GM23338 (cell line): ENCODE measurements at regions not wholly inside any gene's neighbourhood (a gene's known extent, or its start where the extent isn't known, plus 50 kb on each side); places are given as distances from the start of the nearest gene placed in this dataset.

Experiments used
- ATAC-seq: fragments of 200-7000 bp; cut with Tn5 transposase; 3 replicates; pipeline ENCODE4 v1.9.1; 2020
- DNase-seq: peaks from one replicate; pipeline ENCODE4 v3.0.0-alpha.2; 2015; ENCODE audit warnings: low spot score
- H2AFZ ChIP-seq: fragments of 200-600 bp; sonication (generic); 2 replicates; pipeline ENCODE4 v1.8.0; 2016; ENCODE audit warnings: antibody characterized with exemption, mild to moderate bottlenecking, moderate library complexity
- H3F3A ChIP-seq: fragments of 200-600 bp; sonication (generic); replicated peaks from 2 replicates; pipeline ENCODE4 v1.8.0; 2017; ENCODE audit warnings: antibody characterized with exemption, mixed run types, low read depth
- H3K27ac ChIP-seq: fragments of 200-600 bp; sonication (generic); 2 replicates; pipeline ENCODE4 v1.6.1; 2016; ENCODE audit warnings: low read depth
- H3K27me3 ChIP-seq: fragments of 200-600 bp; sonication (generic); 2 replicates; pipeline ENCODE4 v1.8.0; 2016; ENCODE audit warnings: mild to moderate bottlenecking, mixed run types, moderate library complexity; ENCODE audit not compliant: insufficient read depth
- H3K36me3 ChIP-seq: fragments of 200-600 bp; sonication (generic); 2 replicates; pipeline ENCODE4 v1.8.0; 2016; ENCODE audit warnings: mild to moderate bottlenecking; ENCODE audit not compliant: insufficient read depth
- H3K4me1 ChIP-seq: fragments of 200-600 bp; sonication (generic); 2 replicates; pipeline ENCODE4 v1.8.0; 2016; ENCODE audit warnings: mild to moderate bottlenecking, moderate library complexity; ENCODE audit not compliant: insufficient read depth
- H3K4me2 ChIP-seq: fragments of 200-600 bp; sonication (generic); 2 replicates; pipeline ENCODE4 v1.7.1; 2017; ENCODE audit warnings: mixed run types
- H3K4me3 ChIP-seq: fragments of 200-600 bp; sonication (generic); 2 replicates; pipeline ENCODE4 v1.6.1; 2016; ENCODE audit warnings: mixed run types
- H3K79me2 ChIP-seq: fragments of 200-600 bp; sonication (generic); replicated peaks from 2 replicates; pipeline ENCODE4 v1.8.0; 2017; ENCODE audit warnings: mild to moderate bottlenecking; ENCODE audit not compliant: insufficient read depth
- H3K9me2 ChIP-seq: fragments of 200-600 bp; sonication (generic); 2 replicates; pipeline ENCODE4 v1.8.0; 2017; ENCODE audit not compliant: insufficient read depth
- H4K20me1 ChIP-seq: fragments of 200-600 bp; sonication (generic); replicated peaks from 2 replicates; pipeline ENCODE4 v1.8.0; 2017; ENCODE audit warnings: mild to moderate bottlenecking; ENCODE audit not compliant: insufficient read depth
- H3K27ac Mint-ChIP-seq: 2 replicates; pipeline ENCODE4 v1.8.0; 2020; ENCODE audit warnings: inconsistent platforms, mild to moderate bottlenecking, moderate library complexity, mixed read lengths
- H3K27me3 Mint-ChIP-seq: 3 replicates; pipeline ENCODE4 v1.8.0; 2022; ENCODE audit warnings: low read depth, mild to moderate bottlenecking, moderate library complexity, mixed read lengths, inconsistent platforms; ENCODE audit not compliant: insufficient read depth, poor library complexity
- H3K36me3 Mint-ChIP-seq: 3 replicates; pipeline ENCODE4 v1.8.0; 2021; ENCODE audit warnings: low read depth, mild to moderate bottlenecking, inconsistent platforms, moderate library complexity, mixed read lengths
- H3K4me1 Mint-ChIP-seq: 3 replicates; pipeline ENCODE4 v1.8.0; 2020; ENCODE audit warnings: mild to moderate bottlenecking, inconsistent platforms, mixed read lengths
- H3K4me3 Mint-ChIP-seq: 3 replicates; pipeline ENCODE4 v1.8.0; 2021; ENCODE audit warnings: moderate library complexity, mild to moderate bottlenecking, inconsistent platforms, mixed read lengths
- H3K9me3 Mint-ChIP-seq: 3 replicates; pipeline ENCODE4 v1.8.0; 2020; ENCODE audit warnings: moderate library complexity, mild to moderate bottlenecking, inconsistent platforms, mixed read lengths
- CREB1 ChIP-seq: fragments of 250-450 bp; sonication (Bioruptor Pico); IDR thresholded peaks from 2 replicates; pipeline ENCODE4 v1.5.0; 2020; ENCODE audit warnings: low read depth, mild to moderate bottlenecking, moderate library complexity
- CTCF ChIP-seq, 2 experiments: fragments of 200-600 bp in 1 of 2; sonication (generic) in 1 of 2; conservative IDR thresholded peaks; 2 replicates each; pipeline versions ENCODE4 v1.5.1 to v1.6.1; 2016 to 2017; ENCODE audit warnings: antibody characterized with exemption in 2 of 2, low read depth in 2 of 2, mild to moderate bottlenecking in 2 of 2, moderate library complexity in 1 of 2
- ETS1 ChIP-seq: IDR thresholded peaks from 2 replicates; pipeline ENCODE4 v1.6.1; 2016; ENCODE audit warnings: antibody characterized with exemption
- EZH2 ChIP-seq: fragments of 200-600 bp; sonication (generic); IDR thresholded peaks from one replicate; pipeline ENCODE4 v1.8.0; 2017; ENCODE audit warnings: antibody characterized with exemption, mild to moderate bottlenecking, low read depth; ENCODE audit not compliant: unreplicated experiment
- EZH2phosphoT487 ChIP-seq: fragments of 200-600 bp; sonication (generic); IDR thresholded peaks from one replicate; pipeline ENCODE4 v1.8.1; 2018; ENCODE audit warnings: antibody characterized with exemption; ENCODE audit not compliant: unreplicated experiment
- JUNB ChIP-seq: IDR thresholded peaks from one replicate; pipeline ENCODE4 v1.6.1; 2016; ENCODE audit warnings: antibody characterized with exemption; ENCODE audit not compliant: unreplicated experiment
- NANOG ChIP-seq: IDR thresholded peaks from 2 replicates; pipeline ENCODE4 v1.6.1; 2016; ENCODE audit warnings: antibody characterized with exemption, borderline replicate concordance
- POLR2AphosphoS5 ChIP-seq: IDR thresholded peaks from 2 replicates; pipeline ENCODE4 v1.6.1; 2016; ENCODE audit warnings: antibody characterized with exemption, low read depth
- STAT1 ChIP-seq: IDR thresholded peaks from one replicate; pipeline ENCODE4 v1.6.1; 2016; ENCODE audit warnings: antibody characterized with exemption; ENCODE audit not compliant: unreplicated experiment
- ZNF114 ChIP-seq: fragments of 250-450 bp; sonication (Bioruptor Pico); IDR thresholded peaks from 2 replicates; pipeline ENCODE4 v1.5.0; 2020; ENCODE audit warnings: mild to moderate bottlenecking, moderate library complexity
- ZNF331 ChIP-seq: fragments of 250-450 bp; sonication (Bioruptor Pico); IDR thresholded peaks from 2 replicates; pipeline ENCODE4 v1.5.0; 2020; ENCODE audit warnings: low read depth, mild to moderate bottlenecking, moderate library complexity
- ZNF462 ChIP-seq: fragments of 250-450 bp; sonication (Bioruptor Pico); IDR thresholded peaks from 2 replicates; pipeline ENCODE4 v1.5.0; 2020; ENCODE audit warnings: mild to moderate bottlenecking, moderate library complexity

- Mint-ChIP-seq H3K9me3 (peaks cover 50% of the 10 kb centered on the region), H3K4me1 (no peaks in the 10 kb centered on the region), H3K36me3 (peaks cover 31% of the 10 kb centered on the region), H3K27me3 (peaks cover 10% of the 10 kb centered on the region), H3K4me3 (no peak overlapping the region), H3K27ac (no peak overlapping the region)
- Histone ChIP-seq H3F3A (no peaks in the 10 kb centered on the region), H3K4me1 (no peaks in the 10 kb centered on the region), H3K27me3 (no peaks in the 10 kb centered on the region), H3K27ac (no peak overlapping the region), H3K79me2 (no peaks in the 10 kb centered on the region), H3K9me2 (no peaks in the 10 kb centered on the region), H4K20me1 (no peaks in the 10 kb centered on the region), H2AFZ (no peak overlapping the region), H3K4me2 (no peak overlapping the region), H3K4me3 (no peak overlapping the region), H3K36me3 (peaks cover 3% of the 10 kb centered on the region; the same call in 1 of the 2 replicates)
- ATAC-seq, result no peak
- DNase-seq, result no peak
- TF ChIP-seq STAT1, result no peak
- no peak for TF ChIP-seq EZH2
- no peak for TF ChIP-seq NANOG
- TF ChIP-seq ZNF114, result no peak
- no peak for TF ChIP-seq JUNB
- TF ChIP-seq ZNF331 (CRISPR knock-in tag), result no peak
- no peak for TF ChIP-seq CTCF (conservative IDR thresholded peaks at IDR 0.05; ENCODE audit: low read depth in 2 of 2)
- no peak for TF ChIP-seq CREB1 (CRISPR knock-in tag)
- no peak for TF ChIP-seq POLR2AphosphoS5
- TF ChIP-seq ETS1, result no peak
Observed at GRCh38 chr16:11481987-11482386, 104.7 kb downstream of the LITAF start.

- ATAC-seq, result no peak
- Histone ChIP-seq H2AFZ (no peak overlapping the region), H3F3A (no peaks in the 10 kb centered on the region), H4K20me1 (no peaks in the 10 kb centered on the region), H3K79me2 (no peaks in the 10 kb centered on the region), H3K36me3 (peaks cover 3% of the 10 kb centered on the region; the same call in 1 of the 2 replicates), H3K27me3 (no peaks in the 10 kb centered on the region), H3K4me2 (no peak overlapping the region), H3K4me3 (no peak overlapping the region), H3K27ac (no peak overlapping the region), H3K4me1 (no peaks in the 10 kb centered on the region), H3K9me2 (no peaks in the 10 kb centered on the region)
- Mint-ChIP-seq H3K36me3 (peaks cover 31% of the 10 kb centered on the region), H3K27ac (no peak overlapping the region), H3K4me3 (no peak overlapping the region), H3K4me1 (no peaks in the 10 kb centered on the region), H3K27me3 (peaks cover 7% of the 10 kb centered on the region), H3K9me3 (peaks cover 50% of the 10 kb centered on the region)
- DNase-seq, result no peak
- TF ChIP-seq JUNB, result no peak
- no peak for TF ChIP-seq ZNF114
- no peak for TF ChIP-seq ZNF462 (CRISPR knock-in tag)
- no peak for TF ChIP-seq POLR2AphosphoS5
- TF ChIP-seq EZH2phosphoT487, result no peak
- TF ChIP-seq CREB1 (CRISPR knock-in tag), result no peak
Observed at GRCh38 chr16:11482946-11483748, 103.6 kb downstream of the LITAF start.
